ENCODE measurements at regions not wholly inside any gene's neighbourhood (a gene's known extent, or its start where the extent isn't known, plus 50 kb on each side); places are given as distances from the start of the nearest gene placed in this dataset.

DNA sequence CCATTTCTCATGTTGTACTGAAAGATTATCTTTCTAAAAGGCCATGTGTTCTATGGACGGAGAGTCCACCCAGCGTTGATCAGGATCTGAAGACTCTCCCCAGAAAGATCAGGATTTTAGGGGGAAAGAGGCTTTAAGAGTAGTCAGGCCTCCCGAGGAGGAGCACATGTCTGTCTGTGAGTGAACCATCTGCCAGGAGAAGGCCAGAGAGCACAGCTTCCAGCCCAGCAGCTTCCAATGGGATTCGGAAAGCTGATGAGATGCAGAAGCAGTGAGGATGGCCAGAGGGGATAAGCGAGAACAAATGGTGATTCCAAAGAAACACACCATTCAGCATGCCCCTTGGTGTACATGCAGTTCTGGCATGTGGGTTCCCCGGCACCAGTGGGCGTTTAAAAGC, 88.5 kb upstream of the TCERG1L start:
- dilution Hi-C loops (cut with MboI; ENCODE audit: extremely low pct_ligation_motif_present, low sequenced_read_pairs), result no loop called here
- H3K4me2 ChIP-seq (ENCODE audit: insufficient read depth, low read length), result no peak overlapping the region
- CTCF ChIA-PET, result no interaction called here
- intact Hi-C loops (cut with micrococcal nuclease), result no loop called here
- H3K4me3 ChIP-seq (replicated peaks in 1 of 3; ENCODE audit: insufficient read depth in 1 of 3, low read depth in 1 of 3, low read length in 3 of 3), result no peak overlapping the region
- no peaks in the 10 kb centered on the region for H3K79me2 ChIP-seq (ENCODE audit: control insufficient read depth, insufficient read depth, low read length)
- no peak overlapping the region for H3K27ac ChIP-seq (ENCODE audit: insufficient read depth, low read depth, low read length)
- H3K9ac ChIP-seq (replicated peaks; ENCODE audit: extremely low read depth, insufficient read depth, low read length), result no peak overlapping the region
- H3K36me3 ChIP-seq (ENCODE audit: control insufficient read depth in 2 of 2, extremely low read depth in 1 of 2, insufficient read depth in 2 of 2, low read length in 2 of 2), result no peaks in the 10 kb centered on the region
- no peaks in the 10 kb centered on the region for H3K4me1 ChIP-seq (ENCODE audit: control insufficient read depth, extremely low read depth, insufficient read depth, low read length)
- no peak for FAIRE-seq
- H2AFZ ChIP-seq (ENCODE audit: low read depth, low read length), result no peak overlapping the region
- no peak for DNase-seq (ENCODE audit: low read depth, low spot score)
- no peaks in the 10 kb centered on the region for H3K27me3 ChIP-seq (ENCODE audit: control insufficient read depth in 2 of 2, insufficient read depth in 2 of 2, low read length in 2 of 2)
- no TSS peak for BruUV-seq (replicated peaks)
- TF ChIP-seq CTCF (IDR thresholded peaks at IDR 0.05; ENCODE audit: extremely low read depth in 1 of 2, insufficient read depth in 1 of 2, low read depth in 1 of 2, low read length in 2 of 2) (no peak), GATA2 (IDR thresholded peaks at IDR 0.05; ENCODE audit: insufficient read depth, insufficient read length, low read depth, low read length) (no peak), POLR2AphosphoS5 (IDR thresholded peaks at IDR 0.05; ENCODE audit: insufficient read depth, low read depth, low read length) (no peak), POLR2A (IDR thresholded peaks at IDR 0.05; ENCODE audit: low read depth, low read length) (no peak), JUN (IDR thresholded peaks at IDR 0.05; ENCODE audit: borderline replicate concordance, insufficient read depth, insufficient read length, low read depth) (no peak), EZH2 (IDR thresholded peaks at IDR 0.05; ENCODE audit: borderline replicate concordance, low read depth, low read length, severe bottlenecking) (no peak), FOS (IDR thresholded peaks at IDR 0.05; ENCODE audit: borderline replicate concordance, insufficient read depth, low read length) (no peak), MYC (IDR thresholded peaks at IDR 0.05; ENCODE audit: low read depth, low read length) (no peak)
- TF ChIP-seq, protein P1, sequence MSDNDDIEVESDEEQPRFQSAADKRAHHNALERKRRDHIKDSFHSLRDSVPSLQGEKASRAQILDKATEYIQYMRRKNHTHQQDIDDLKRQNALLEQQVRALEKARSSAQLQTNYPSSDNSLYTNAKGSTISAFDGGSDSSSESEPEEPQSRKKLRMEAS (IDR thresholded peaks at IDR 0.05; ENCODE audit: insufficient read depth, insufficient read length), result no peak
- H4K20me1 ChIP-seq (replicated peaks; ENCODE audit: control insufficient read depth, extremely low read depth, insufficient read depth, low read length), result no peaks in the 10 kb centered on the region
- peaks cover 2% of the 10 kb centered on the region for H3K9me3 ChIP-seq (replicated peaks; ENCODE audit: control insufficient read depth, insufficient read depth, low read length)
- no peaks in the 10 kb centered on the region for H3K9me1 ChIP-seq (replicated peaks; ENCODE audit: control insufficient read depth, extremely low read depth, insufficient read depth, low read length)
- POLR2A ChIA-PET, result no interaction called here
